ENCODE measurements at regions not wholly inside any gene's neighbourhood (a gene's known extent, or its start where the extent isn't known, plus 50 kb on each side); places are given as distances from the start of the nearest gene placed in this dataset.

GRCh38 chr20:8935878-8936277, 133.0 kb upstream of the PLCB4 start:
- DNase-seq = no peak

- no peak for DNase-seq
Observed at GRCh38 chr20:8938532-8938931, 130.4 kb upstream of the PLCB4 start.

GRCh38 chr20:8940326-8940725, 128.6 kb upstream of the PLCB4 start:
- DNase-seq = no peak

- no peak for DNase-seq
Observed at GRCh38 chr20:8943631-8944030, 125.3 kb upstream of the PLCB4 start.

- DNase-seq = no peak
Observed at GRCh38 chr20:8946036-8946940, 122.6 kb upstream of the PLCB4 start.

GRCh38 chr20:8948442-8949020, 120.4 kb upstream of the PLCB4 start:
- DNase-seq = no peak

GRCh38 chr20:8951164-8951563, 117.7 kb upstream of the PLCB4 start:
- DNase-seq = no peak

- DNase-seq = peak; percentile 19 to 63
Observed at GRCh38 chr20:8952721-8953120, 116.2 kb upstream of the PLCB4 start.

- no peak for DNase-seq
Observed at GRCh38 chr20:8953300-8953699, 115.6 kb upstream of the PLCB4 start.

GRCh38 chr20:8960241-8960640, 108.6 kb upstream of the PLCB4 start:
- DNase-seq = no peak

- DNase-seq = no peak
Observed at GRCh38 chr20:8963330-8963729, 105.6 kb upstream of the PLCB4 start.

GRCh38 chr20:8964959-8965562, 103.8 kb upstream of the PLCB4 start:
- DNase-seq = no peak

GRCh38 chr20:8967641-8968245, 101.1 kb upstream of the PLCB4 start:
- no peak for DNase-seq

- DNase-seq = no peak
Observed at GRCh38 chr20:8969146-8969583, 99.7 kb upstream of the PLCB4 start.

- DNase-seq = no peak
Observed at GRCh38 chr20:8971669-8972316, 97.1 kb upstream of the PLCB4 start.

GRCh38 chr20:8972963-8973705, 95.8 kb upstream of the PLCB4 start:
- DNase-seq = no peak

- no peak for DNase-seq
Observed at GRCh38 chr20:8974009-8974708, 94.7 kb upstream of the PLCB4 start.

- no peak for DNase-seq
Observed at GRCh38 chr20:8981482-8981881, 87.4 kb upstream of the PLCB4 start.

- no peak for DNase-seq
Observed at GRCh38 chr20:8983478-8984345, 85.2 kb upstream of the PLCB4 start.

GRCh38 chr20:8986631-8987030, 82.3 kb upstream of the PLCB4 start:
- DNase-seq = no peak

- no peak for DNase-seq
Observed at GRCh38 chr20:8990770-8991169, 78.1 kb upstream of the PLCB4 start.

All from NCI-H2081 (cell line).